WTC11 (cell line): ENCODE measurements at regions not wholly inside any gene's neighbourhood (a gene's known extent, or its start where the extent isn't known, plus 50 kb on each side); places are given as distances from the start of the nearest gene placed in this dataset.

Experiments used
- ATAC-seq: fragments of 200-7000 bp; cut with Tn5 transposase; 2 replicates; pipeline ENCODE4 v1.10.0; 2021; ENCODE audit warnings: mild to moderate bottlenecking, moderate library complexity
- CTCF ChIA-PET: fragments of 300-600 bp; sonication (Branson Sonifier 250); formaldehyde crosslinking; loops from one replicate; lab custom pipeline; 2021; ENCODE audit warnings: antibody characterized with exemption; lab: Charles Lee
- POLR2A ChIA-PET: fragments of 350-600 bp; sonication (Branson Sonifier 250); formaldehyde crosslinking; loops from one replicate; lab custom pipeline; 2021; ENCODE audit warnings: antibody characterized with exemption; lab: Charles Lee
- DNase-seq: peaks from one replicate; pipeline ENCODE4 v3.0.0; 2021; ENCODE audit warnings: low spot score
- H3K27ac Mint-ChIP-seq: 2 replicates; pipeline ENCODE4 v1.8.0; 2021; ENCODE audit warnings: mixed read lengths
- H3K27me3 Mint-ChIP-seq: 2 replicates; pipeline ENCODE4 v1.8.0; 2021; ENCODE audit warnings: low read depth, mild to moderate bottlenecking, moderate library complexity, mixed read lengths
- H3K36me3 Mint-ChIP-seq: 2 replicates; pipeline ENCODE4 v1.8.0; 2021; ENCODE audit warnings: mixed read lengths
- H3K4me1 Mint-ChIP-seq: 2 replicates; pipeline ENCODE4 v1.8.0; 2022; ENCODE audit warnings: mixed read lengths
- H3K4me3 Mint-ChIP-seq: 2 replicates; pipeline ENCODE4 v1.8.0; 2021; ENCODE audit warnings: mild to moderate bottlenecking, moderate library complexity, mixed read lengths
- H3K9me3 Mint-ChIP-seq: 2 replicates; pipeline ENCODE4 v1.8.0; 2021; ENCODE audit warnings: mixed read lengths
- CBFB ChIP-seq: sonication (generic); formaldehyde crosslinking; IDR thresholded peaks from 2 replicates; pipeline ENCODE4 v1.8.1; 2022; ENCODE audit warnings: mild to moderate bottlenecking, low read depth, missing genetic modification reagents
- CREB1 ChIP-seq: sonication (generic); formaldehyde crosslinking; IDR thresholded peaks from 2 replicates; pipeline ENCODE4 v1.8.0; 2023; ENCODE audit warnings: mild to moderate bottlenecking, missing genetic modification reagents
- FOXJ3 ChIP-seq: sonication (generic); formaldehyde crosslinking; IDR thresholded peaks from 2 replicates; pipeline ENCODE4 v1.9.0; 2021; ENCODE audit warnings: missing genetic modification reagents, mild to moderate bottlenecking, borderline replicate concordance
- FOXP1 ChIP-seq: sonication (generic); formaldehyde crosslinking; IDR thresholded peaks from 2 replicates; pipeline ENCODE4 v1.8.0; 2022; ENCODE audit warnings: missing genetic modification reagents, mild to moderate bottlenecking, moderate library complexity, borderline replicate concordance
- GABPB1 ChIP-seq: sonication (generic); formaldehyde crosslinking; IDR thresholded peaks from 2 replicates; pipeline ENCODE4 v1.8.1; 2023; ENCODE audit warnings: mild to moderate bottlenecking, missing genetic modification reagents
- GRHL2 ChIP-seq: fragments of 250-450 bp; sonication (Bioruptor Pico); IDR thresholded peaks from 2 replicates; pipeline ENCODE4 v1.8.0; 2022; ENCODE audit warnings: mild to moderate bottlenecking, moderate library complexity; ENCODE audit not compliant: insufficient replicate concordance, severe bottlenecking
- HMGA2 ChIP-seq: fragments of 250-450 bp; sonication (Bioruptor Pico); IDR thresholded peaks from 2 replicates; pipeline ENCODE4 v1.4.0; 2021; ENCODE audit warnings: mild to moderate bottlenecking, moderate library complexity
- IRF2 ChIP-seq: sonication (generic); formaldehyde crosslinking; IDR thresholded peaks from 2 replicates; pipeline ENCODE4 v1.8.0; 2022; ENCODE audit warnings: low read depth, missing genetic modification reagents, borderline replicate concordance
- JUN ChIP-seq: sonication (generic); formaldehyde crosslinking; IDR thresholded peaks from 2 replicates; pipeline ENCODE4 v1.8.0; 2023; ENCODE audit warnings: mild to moderate bottlenecking, missing genetic modification reagents
- NR1H2 ChIP-seq: sonication (generic); formaldehyde crosslinking; IDR thresholded peaks from 2 replicates; pipeline ENCODE4 v1.9.0; 2021; ENCODE audit warnings: mild to moderate bottlenecking, moderate library complexity, missing genetic modification reagents
- NR2C2 ChIP-seq: sonication (generic); formaldehyde crosslinking; IDR thresholded peaks from 2 replicates; pipeline ENCODE4 v1.8.0; 2022; ENCODE audit warnings: mild to moderate bottlenecking, missing genetic modification reagents
- RORB ChIP-seq: fragments of 250-450 bp; sonication (Bioruptor Pico); IDR thresholded peaks from 2 replicates; pipeline ENCODE4 v1.9.0; 2021; ENCODE audit warnings: mild to moderate bottlenecking
- SP1 ChIP-seq: sonication (generic); formaldehyde crosslinking; conservative IDR thresholded peaks from 2 replicates; pipeline ENCODE4 v1.8.1; 2022; ENCODE audit warnings: missing genetic modification reagents
- TCF7 ChIP-seq: sonication (generic); formaldehyde crosslinking; IDR thresholded peaks from 2 replicates; pipeline ENCODE4 v1.8.0; 2022; ENCODE audit warnings: mild to moderate bottlenecking, low read depth, missing genetic modification reagents, moderate library complexity
- ZNF138 ChIP-seq: sonication (generic); formaldehyde crosslinking; conservative IDR thresholded peaks from 2 replicates; pipeline ENCODE4 v1.8.1; 2022; ENCODE audit warnings: mild to moderate bottlenecking, moderate library complexity, missing genetic modification reagents
- ZNF317 ChIP-seq: sonication (generic); formaldehyde crosslinking; IDR thresholded peaks from 2 replicates; pipeline ENCODE4 v1.8.1; 2023; ENCODE audit warnings: low read depth, mild to moderate bottlenecking, moderate library complexity, missing genetic modification reagents, borderline replicate concordance
- TF ChIP-seq, protein P1 (sequence below): sonication (generic); formaldehyde crosslinking; IDR thresholded peaks from 2 replicates; pipeline ENCODE4 v1.8.1; 2022; ENCODE audit warnings: low read depth, missing genetic modification reagents, borderline replicate concordance
- TF ChIP-seq, protein P2 (sequence below): sonication (generic); formaldehyde crosslinking; IDR thresholded peaks from 2 replicates; pipeline ENCODE4 v1.8.1; 2023; ENCODE audit warnings: mild to moderate bottlenecking, missing genetic modification reagents
- TF ChIP-seq, protein P3 (sequence below): sonication (generic); formaldehyde crosslinking; IDR thresholded peaks from 2 replicates; pipeline ENCODE4 v1.8.0; 2022; ENCODE audit warnings: mild to moderate bottlenecking, missing genetic modification reagents
- TF ChIP-seq, protein P4 (sequence below): fragments of 250-450 bp; sonication (Bioruptor Pico); IDR thresholded peaks from 2 replicates; pipeline ENCODE4 v1.8.0; 2021; ENCODE audit warnings: mild to moderate bottlenecking
- TF ChIP-seq, protein P5 (sequence below): sonication (generic); formaldehyde crosslinking; conservative IDR thresholded peaks from 2 replicates; pipeline ENCODE4 v1.8.1; 2022; ENCODE audit warnings: mild to moderate bottlenecking, missing genetic modification reagents
- TF ChIP-seq, protein P6 (sequence below): sonication (generic); formaldehyde crosslinking; IDR thresholded peaks from 2 replicates; pipeline ENCODE4 v1.8.0; 2023; ENCODE audit warnings: missing genetic modification reagents
- TF ChIP-seq, protein P7 (sequence below): fragments of 250-450 bp; sonication (Bioruptor Pico); IDR thresholded peaks from 2 replicates; pipeline ENCODE4 v1.9.0; 2021; ENCODE audit warnings: moderate library complexity, mild to moderate bottlenecking, inconsistent platforms, borderline replicate concordance
- TF ChIP-seq, protein P8 (sequence below): sonication (generic); formaldehyde crosslinking; IDR thresholded peaks from 2 replicates; pipeline ENCODE4 v1.8.1; 2022; ENCODE audit warnings: missing genetic modification reagents, borderline replicate concordance

DNA sequence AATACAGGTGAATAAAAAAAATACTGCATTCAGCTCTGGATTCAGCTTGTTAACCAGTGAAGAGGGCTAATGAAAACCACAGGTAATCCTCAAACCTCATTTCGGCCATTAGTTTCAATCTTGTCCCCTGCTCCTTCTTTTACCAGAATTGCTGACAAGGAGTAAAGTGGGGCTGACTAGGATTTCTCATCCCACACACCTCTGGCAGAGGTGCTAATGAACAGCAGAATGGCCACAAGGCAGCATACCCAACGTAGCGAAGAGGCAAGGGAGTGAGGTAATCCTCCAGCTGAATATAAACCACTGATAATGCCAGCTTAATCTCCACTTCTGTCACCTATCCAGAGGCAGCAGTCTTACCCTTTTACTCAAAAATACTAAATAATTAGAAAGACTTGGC lies 248.8 kb upstream of the CDIN1 start:
- no peaks in the 10 kb centered on the region for H3K27me3 Mint-ChIP-seq
- H3K9me3 Mint-ChIP-seq = peaks cover 13% of the 10 kb centered on the region
- TF ChIP-seq FOXP1 (CRISPR knock-in tag) = no peak
- TF ChIP-seq CREB1 (CRISPR knock-in tag) = no peak
- TF ChIP-seq, protein P1, sequence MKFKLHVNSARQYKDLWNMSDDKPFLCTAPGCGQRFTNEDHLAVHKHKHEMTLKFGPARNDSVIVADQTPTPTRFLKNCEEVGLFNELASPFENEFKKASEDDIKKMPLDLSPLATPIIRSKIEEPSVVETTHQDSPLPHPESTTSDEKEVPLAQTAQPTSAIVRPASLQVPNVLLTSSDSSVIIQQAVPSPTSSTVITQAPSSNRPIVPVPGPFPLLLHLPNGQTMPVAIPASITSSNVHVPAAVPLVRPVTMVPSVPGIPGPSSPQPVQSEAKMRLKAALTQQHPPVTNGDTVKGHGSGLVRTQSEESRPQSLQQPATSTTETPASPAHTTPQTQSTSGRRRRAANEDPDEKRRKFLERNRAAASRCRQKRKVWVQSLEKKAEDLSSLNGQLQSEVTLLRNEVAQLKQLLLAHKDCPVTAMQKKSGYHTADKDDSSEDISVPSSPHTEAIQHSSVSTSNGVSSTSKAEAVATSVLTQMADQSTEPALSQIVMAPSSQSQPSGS = no peak
- TF ChIP-seq, protein P2, sequence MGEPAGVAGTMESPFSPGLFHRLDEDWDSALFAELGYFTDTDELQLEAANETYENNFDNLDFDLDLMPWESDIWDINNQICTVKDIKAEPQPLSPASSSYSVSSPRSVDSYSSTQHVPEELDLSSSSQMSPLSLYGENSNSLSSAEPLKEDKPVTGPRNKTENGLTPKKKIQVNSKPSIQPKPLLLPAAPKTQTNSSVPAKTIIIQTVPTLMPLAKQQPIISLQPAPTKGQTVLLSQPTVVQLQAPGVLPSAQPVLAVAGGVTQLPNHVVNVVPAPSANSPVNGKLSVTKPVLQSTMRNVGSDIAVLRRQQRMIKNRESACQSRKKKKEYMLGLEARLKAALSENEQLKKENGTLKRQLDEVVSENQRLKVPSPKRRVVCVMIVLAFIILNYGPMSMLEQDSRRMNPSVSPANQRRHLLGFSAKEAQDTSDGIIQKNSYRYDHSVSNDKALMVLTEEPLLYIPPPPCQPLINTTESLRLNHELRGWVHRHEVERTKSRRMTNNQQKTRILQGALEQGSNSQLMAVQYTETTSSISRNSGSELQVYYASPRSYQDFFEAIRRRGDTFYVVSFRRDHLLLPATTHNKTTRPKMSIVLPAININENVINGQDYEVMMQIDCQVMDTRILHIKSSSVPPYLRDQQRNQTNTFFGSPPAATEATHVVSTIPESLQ (CRISPR knock-in tag) = no peak
- TF ChIP-seq, protein P3, sequence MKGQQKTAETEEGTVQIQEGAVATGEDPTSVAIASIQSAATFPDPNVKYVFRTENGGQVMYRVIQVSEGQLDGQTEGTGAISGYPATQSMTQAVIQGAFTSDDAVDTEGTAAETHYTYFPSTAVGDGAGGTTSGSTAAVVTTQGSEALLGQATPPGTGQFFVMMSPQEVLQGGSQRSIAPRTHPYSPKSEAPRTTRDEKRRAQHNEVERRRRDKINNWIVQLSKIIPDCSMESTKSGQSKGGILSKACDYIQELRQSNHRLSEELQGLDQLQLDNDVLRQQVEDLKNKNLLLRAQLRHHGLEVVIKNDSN (CRISPR knock-in tag) = no peak
- TF ChIP-seq CBFB (CRISPR knock-in tag) = no peak
- TF ChIP-seq IRF2 (CRISPR knock-in tag) = no peak
- no peak for TF ChIP-seq NR1H2 (CRISPR knock-in tag)
- TF ChIP-seq, protein P4, sequence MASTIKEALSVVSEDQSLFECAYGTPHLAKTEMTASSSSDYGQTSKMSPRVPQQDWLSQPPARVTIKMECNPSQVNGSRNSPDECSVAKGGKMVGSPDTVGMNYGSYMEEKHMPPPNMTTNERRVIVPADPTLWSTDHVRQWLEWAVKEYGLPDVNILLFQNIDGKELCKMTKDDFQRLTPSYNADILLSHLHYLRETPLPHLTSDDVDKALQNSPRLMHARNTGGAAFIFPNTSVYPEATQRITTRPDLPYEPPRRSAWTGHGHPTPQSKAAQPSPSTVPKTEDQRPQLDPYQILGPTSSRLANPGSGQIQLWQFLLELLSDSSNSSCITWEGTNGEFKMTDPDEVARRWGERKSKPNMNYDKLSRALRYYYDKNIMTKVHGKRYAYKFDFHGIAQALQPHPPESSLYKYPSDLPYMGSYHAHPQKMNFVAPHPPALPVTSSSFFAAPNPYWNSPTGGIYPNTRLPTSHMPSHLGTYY (CRISPR knock-in tag) = no peak
- TF ChIP-seq RORB (CRISPR knock-in tag) = no peak
- no peak for TF ChIP-seq GRHL2 (CRISPR knock-in tag)
- TF ChIP-seq FOXJ3 (CRISPR knock-in tag) = no peak
- no peak for TF ChIP-seq HMGA2 (CRISPR knock-in tag)
- no peak for TF ChIP-seq TCF7 (CRISPR knock-in tag)
- TF ChIP-seq NR2C2 (CRISPR knock-in tag) = no peak
- TF ChIP-seq, protein P5, sequence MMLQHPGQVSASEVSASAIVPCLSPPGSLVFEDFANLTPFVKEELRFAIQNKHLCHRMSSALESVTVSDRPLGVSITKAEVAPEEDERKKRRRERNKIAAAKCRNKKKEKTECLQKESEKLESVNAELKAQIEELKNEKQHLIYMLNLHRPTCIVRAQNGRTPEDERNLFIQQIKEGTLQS (CRISPR knock-in tag) = no peak
- no peak for TF ChIP-seq GABPB1 (CRISPR knock-in tag)
- no peak for TF ChIP-seq ZNF138 (CRISPR knock-in tag)
- no peak for TF ChIP-seq ZNF317 (CRISPR knock-in tag)
- DNase-seq (no peak), ATAC-seq (no peak)
- H3K4me1 Mint-ChIP-seq = peaks cover 18% of the 10 kb centered on the region
- H3K4me3 Mint-ChIP-seq = no peak overlapping the region
- ChIA-PET CTCF (no interaction called here), POLR2A (no interaction called here)
- H3K27ac Mint-ChIP-seq = no peak overlapping the region
- H3K36me3 Mint-ChIP-seq = no peaks in the 10 kb centered on the region

DNA sequence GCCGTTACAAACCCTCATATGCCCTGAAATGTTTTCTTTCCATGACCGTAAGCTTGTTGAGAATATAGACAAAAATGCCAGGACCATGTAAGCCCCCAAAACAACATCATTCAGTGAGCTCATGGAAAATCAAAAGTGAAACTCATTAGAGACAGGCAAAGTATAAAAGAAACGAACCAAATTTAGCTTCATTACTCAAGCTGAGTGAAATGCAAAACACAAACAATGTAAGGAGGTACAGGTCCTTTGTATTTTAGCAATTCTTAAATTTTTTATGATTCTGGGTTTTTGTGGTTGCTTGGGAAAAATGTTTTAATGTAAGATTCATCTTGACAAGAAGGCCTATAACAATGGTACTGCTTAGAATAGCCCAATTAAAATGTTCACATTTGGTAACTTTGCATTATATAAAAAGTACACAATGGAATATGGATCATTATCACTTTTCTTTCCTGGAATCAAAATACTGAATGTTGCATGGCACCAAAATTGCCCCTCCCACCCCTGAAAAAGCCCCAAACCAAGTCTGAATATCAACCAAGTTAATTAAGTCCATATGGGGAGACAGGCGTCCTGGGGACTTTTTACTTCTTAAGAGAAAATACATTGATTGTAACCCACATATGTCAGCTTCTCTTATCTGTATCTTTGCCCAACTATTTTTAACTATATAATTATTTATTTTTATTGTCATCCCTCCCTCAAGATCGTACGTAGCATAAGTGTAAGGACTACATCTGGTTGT lies 247.7 kb upstream of the CDIN1 start:
- Mint-ChIP-seq H3K36me3 (no peaks in the 10 kb centered on the region), H3K4me3 (no peak overlapping the region), H3K9me3 (peaks cover 17% of the 10 kb centered on the region), H3K4me1 (peaks cover 18% of the 10 kb centered on the region), H3K27ac (no peak overlapping the region), H3K27me3 (no peaks in the 10 kb centered on the region)
- DNase-seq (no peak), ATAC-seq (no peak)
- CTCF ChIA-PET = no interaction called here
- POLR2A ChIA-PET = no interaction called here
- TF ChIP-seq, protein P6, sequence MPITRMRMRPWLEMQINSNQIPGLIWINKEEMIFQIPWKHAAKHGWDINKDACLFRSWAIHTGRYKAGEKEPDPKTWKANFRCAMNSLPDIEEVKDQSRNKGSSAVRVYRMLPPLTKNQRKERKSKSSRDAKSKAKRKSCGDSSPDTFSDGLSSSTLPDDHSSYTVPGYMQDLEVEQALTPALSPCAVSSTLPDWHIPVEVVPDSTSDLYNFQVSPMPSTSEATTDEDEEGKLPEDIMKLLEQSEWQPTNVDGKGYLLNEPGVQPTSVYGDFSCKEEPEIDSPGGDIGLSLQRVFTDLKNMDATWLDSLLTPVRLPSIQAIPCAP (CRISPR knock-in tag) = no peak
- TF ChIP-seq, protein P5 (CRISPR knock-in tag) = no peak
- TF ChIP-seq, protein P7, sequence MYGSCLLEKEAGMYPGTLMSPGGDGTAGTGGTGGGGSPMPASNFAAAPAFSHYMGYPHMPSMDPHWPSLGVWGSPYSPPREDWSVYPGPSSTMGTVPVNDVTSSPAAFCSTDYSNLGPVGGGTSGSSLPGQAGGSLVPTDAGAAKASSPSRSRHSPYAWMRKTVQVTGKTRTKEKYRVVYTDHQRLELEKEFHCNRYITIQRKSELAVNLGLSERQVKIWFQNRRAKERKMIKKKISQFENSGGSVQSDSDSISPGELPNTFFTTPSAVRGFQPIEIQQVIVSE = no peak
- TF ChIP-seq JUN (no peak), SP1 (no peak), ZNF317 (CRISPR knock-in tag) (no peak), TCF7 (CRISPR knock-in tag) (no peak)
- TF ChIP-seq, protein P8, sequence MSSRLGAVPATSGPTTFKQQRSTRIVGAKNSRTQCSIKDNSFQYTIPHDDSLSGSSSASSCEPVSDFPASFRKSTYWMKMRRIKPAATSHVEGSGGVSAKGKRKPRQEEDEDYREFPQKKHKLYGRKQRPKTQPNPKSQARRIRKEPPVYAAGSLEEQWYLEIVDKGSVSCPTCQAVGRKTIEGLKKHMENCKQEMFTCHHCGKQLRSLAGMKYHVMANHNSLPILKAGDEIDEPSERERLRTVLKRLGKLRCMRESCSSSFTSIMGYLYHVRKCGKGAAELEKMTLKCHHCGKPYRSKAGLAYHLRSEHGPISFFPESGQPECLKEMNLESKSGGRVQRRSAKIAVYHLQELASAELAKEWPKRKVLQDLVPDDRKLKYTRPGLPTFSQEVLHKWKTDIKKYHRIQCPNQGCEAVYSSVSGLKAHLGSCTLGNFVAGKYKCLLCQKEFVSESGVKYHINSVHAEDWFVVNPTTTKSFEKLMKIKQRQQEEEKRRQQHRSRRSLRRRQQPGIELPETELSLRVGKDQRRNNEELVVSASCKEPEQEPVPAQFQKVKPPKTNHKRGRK = no peak
